Gastroesophageal sphincter (tissue), 4 donors: ENCODE measurements at regions not wholly inside any gene's neighbourhood (a gene's known extent, or its start where the extent isn't known, plus 50 kb on each side); places are given as distances from the start of the nearest gene placed in this dataset.

Source experiments
- ATAC-seq: fragments of 150-250 bp; one replicate; pipeline ENCODE4 v1.9.1; 2016; ENCODE audit warnings: mild to moderate bottlenecking, moderate library complexity
- H3K27ac ChIP-seq, 4 donors: fragments of 200-600 bp; sonication (generic) in 3 of 4; 1 replicate in 3 of 4; 2 replicates in 1 of 4; pipeline ENCODE4 v1.5.1; 2016 to 2019
- H3K27me3 ChIP-seq: fragments of 200-600 bp; sonication (generic); one replicate; pipeline ENCODE4 v1.5.1; 2019
- H3K36me3 ChIP-seq, 2 donors: fragments of 200-600 bp; sonication (generic); one replicate each; pipeline ENCODE4 v1.5.1; 2019; ENCODE audit warnings: control low read depth in 1 of 2
- H3K4me1 ChIP-seq, 3 donors: fragments of 200-600 bp; sonication (generic); 1 replicate in 2 of 3; 2 replicates in 1 of 3; pipeline ENCODE4 v1.5.1; 2016 to 2019; ENCODE audit warnings: control low read depth in 2 of 3
- H3K4me3 ChIP-seq, 2 donors: fragments of 200-600 bp; sonication (generic); one replicate each; pipeline ENCODE4 v1.5.1; 2019; ENCODE audit warnings: mild to moderate bottlenecking in 1 of 2, moderate library complexity in 1 of 2
- H3K9me3 ChIP-seq, 3 donors: fragments of 200-600 bp; sonication (generic); one replicate each; pipeline ENCODE4 v1.5.1; 2017 to 2019; ENCODE audit warnings: control low read depth in 2 of 3
- EP300 ChIP-seq: sonication (generic); formaldehyde crosslinking; IDR thresholded peaks from one replicate; pipeline ENCODE4 v1.6.1; 2017; ENCODE audit warnings: antibody characterized with exemption, mild to moderate bottlenecking
- POLR2A ChIP-seq, 2 donors: fragments of 450-650 bp; IDR thresholded peaks; one replicate each; pipeline ENCODE4 v1.6.1; 2017; ENCODE audit warnings: antibody characterized with exemption in 2 of 2, mild to moderate bottlenecking in 2 of 2, moderate library complexity in 1 of 2
- POLR2AphosphoS5 ChIP-seq: sonication (generic); formaldehyde crosslinking; IDR thresholded peaks from one replicate; pipeline ENCODE4 v1.6.1; 2017; ENCODE audit warnings: antibody characterized with exemption
- WGBS, 2 donors: methylation state at CpG; one replicate each; pipeline ENCODE4 v1.1.5; 2018; ENCODE audit warnings: low coverage in 1 of 2; 5-methylcytosine and 5-hydroxymethylcytosine counted together
- TF ChIP-seq, protein P1 (sequence below), 4 experiments: fragments of 200-600 bp in 2 of 4; fragments of 450-650 bp in 2 of 4; sonication (generic) in 1 of 4; IDR thresholded peaks; one replicate each; pipeline ENCODE4 v1.5.1; 2017 to 2019; ENCODE audit warnings: antibody characterized with exemption in 4 of 4, mild to moderate bottlenecking in 2 of 4, moderate library complexity in 2 of 4

DNA sequence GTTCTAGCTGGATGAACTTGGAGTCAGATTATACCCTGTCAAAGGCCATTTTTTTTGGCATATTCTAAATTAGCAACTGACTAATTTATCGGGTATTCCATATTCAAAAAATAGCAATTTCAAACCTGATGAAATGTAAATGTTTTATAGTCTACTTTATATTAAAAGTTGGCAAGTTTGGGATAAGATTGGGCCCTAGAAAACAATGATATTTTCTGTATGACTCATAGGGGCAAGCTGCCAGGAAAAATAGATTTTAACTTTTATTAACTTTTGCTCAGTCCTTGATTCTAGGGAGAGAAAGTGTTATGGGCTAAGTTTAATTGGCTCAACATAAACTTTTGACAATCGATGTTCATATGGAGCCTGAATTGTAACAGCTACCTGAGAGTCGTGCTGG is 576.9 kb upstream of the B3GALT2 start:
- Histone ChIP-seq H3K4me3 (no peak overlapping the region), H3K9me3 (no peaks in the 10 kb centered on the region), H3K27me3 (no peaks in the 10 kb centered on the region), H3K36me3 (no peaks in the 10 kb centered on the region), H3K4me1 (peaks cover 0 to 8% (median 0%) of the 10 kb centered on the region in 3 donors), H3K27ac (no peak overlapping the region)
- TF ChIP-seq, protein P1, sequence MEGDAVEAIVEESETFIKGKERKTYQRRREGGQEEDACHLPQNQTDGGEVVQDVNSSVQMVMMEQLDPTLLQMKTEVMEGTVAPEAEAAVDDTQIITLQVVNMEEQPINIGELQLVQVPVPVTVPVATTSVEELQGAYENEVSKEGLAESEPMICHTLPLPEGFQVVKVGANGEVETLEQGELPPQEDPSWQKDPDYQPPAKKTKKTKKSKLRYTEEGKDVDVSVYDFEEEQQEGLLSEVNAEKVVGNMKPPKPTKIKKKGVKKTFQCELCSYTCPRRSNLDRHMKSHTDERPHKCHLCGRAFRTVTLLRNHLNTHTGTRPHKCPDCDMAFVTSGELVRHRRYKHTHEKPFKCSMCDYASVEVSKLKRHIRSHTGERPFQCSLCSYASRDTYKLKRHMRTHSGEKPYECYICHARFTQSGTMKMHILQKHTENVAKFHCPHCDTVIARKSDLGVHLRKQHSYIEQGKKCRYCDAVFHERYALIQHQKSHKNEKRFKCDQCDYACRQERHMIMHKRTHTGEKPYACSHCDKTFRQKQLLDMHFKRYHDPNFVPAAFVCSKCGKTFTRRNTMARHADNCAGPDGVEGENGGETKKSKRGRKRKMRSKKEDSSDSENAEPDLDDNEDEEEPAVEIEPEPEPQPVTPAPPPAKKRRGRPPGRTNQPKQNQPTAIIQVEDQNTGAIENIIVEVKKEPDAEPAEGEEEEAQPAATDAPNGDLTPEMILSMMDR (IDR thresholded peaks at IDR 0.05) = no peak
- TF ChIP-seq EP300 (no peak), POLR2A (IDR thresholded peaks at IDR 0.05) (no peak), POLR2AphosphoS5 (no peak)
- WGBS, 2 donors = 35 to 70% methylated on average over 3 of the region's 3 CpGs
- no peak for ATAC-seq

DNA sequence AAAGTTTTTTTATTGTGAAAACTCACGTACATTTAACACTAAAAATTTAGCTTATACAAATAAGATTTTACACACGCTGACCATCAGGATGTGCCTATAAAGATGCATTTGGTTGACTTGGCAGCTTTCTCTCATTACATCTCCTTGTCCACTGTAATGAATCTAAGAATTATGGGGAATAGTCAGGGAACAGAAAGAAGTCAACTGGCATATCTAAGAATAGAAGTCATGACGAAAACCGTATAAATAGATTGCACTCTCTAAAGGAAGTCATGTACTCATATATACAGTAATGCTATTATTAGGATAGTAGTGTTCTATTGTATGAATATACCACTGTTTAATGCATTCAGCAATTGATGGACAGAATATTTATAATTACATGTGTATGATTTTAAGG is 575.8 kb upstream of the B3GALT2 start:
- WGBS, 2 donors = 56 to 65% methylated on average over 4 of the region's 4 CpGs
- ATAC-seq = no peak
- H3K4me3 ChIP-seq = no peak overlapping the region

DNA sequence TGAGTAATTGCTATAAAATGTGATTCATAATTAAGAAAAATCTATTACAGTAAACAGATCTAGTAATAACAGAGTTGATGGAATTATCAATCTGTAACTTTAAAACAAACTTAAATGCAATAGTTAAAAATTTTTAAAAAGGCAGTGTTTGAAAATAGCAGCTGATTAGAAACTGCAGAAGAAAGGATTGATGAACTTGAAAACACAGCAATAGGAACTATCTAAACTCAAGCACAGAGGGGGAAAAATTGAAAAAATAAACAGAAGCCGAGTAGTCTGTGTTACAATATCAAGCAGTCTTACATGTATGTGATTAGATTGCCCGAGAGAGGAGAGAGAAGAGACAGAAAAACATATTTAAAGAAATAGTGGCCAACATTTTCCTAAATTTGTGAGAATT is 569.0 kb upstream of the B3GALT2 start:
- no peaks in the 10 kb centered on the region for H3K9me3 ChIP-seq
- 76 to 90% methylated on average over 2 of the region's 2 CpGs for WGBS, 2 donors
- no peak for ATAC-seq
- TF ChIP-seq EP300 (no peak), POLR2AphosphoS5 (no peak), POLR2A (IDR thresholded peaks at IDR 0.05) (no peak)
- TF ChIP-seq, protein P1 (IDR thresholded peaks at IDR 0.05) = no peak
- no peaks in the 10 kb centered on the region for H3K27me3 ChIP-seq
- H3K4me1 ChIP-seq = no peaks in the 10 kb centered on the region
- H3K4me3 ChIP-seq = no peak overlapping the region
- H3K36me3 ChIP-seq = no peaks in the 10 kb centered on the region
- no peak overlapping the region for H3K27ac ChIP-seq

More for the DNA sequence above, 575.8 kb upstream of the B3GALT2 start:
- TF ChIP-seq POLR2AphosphoS5 = no peak
- TF ChIP-seq, protein P1 (IDR thresholded peaks at IDR 0.05) = no peak
- no peak for TF ChIP-seq EP300
- TF ChIP-seq POLR2A (IDR thresholded peaks at IDR 0.05) = no peak
- H3K36me3 ChIP-seq = no peaks in the 10 kb centered on the region
- H3K4me1 ChIP-seq = peaks cover 0 to 8% (median 0%) of the 10 kb centered on the region in 3 donors
- no peaks in the 10 kb centered on the region for H3K27me3 ChIP-seq
- no peaks in the 10 kb centered on the region for H3K9me3 ChIP-seq
- H3K27ac ChIP-seq = no peak overlapping the region

DNA sequence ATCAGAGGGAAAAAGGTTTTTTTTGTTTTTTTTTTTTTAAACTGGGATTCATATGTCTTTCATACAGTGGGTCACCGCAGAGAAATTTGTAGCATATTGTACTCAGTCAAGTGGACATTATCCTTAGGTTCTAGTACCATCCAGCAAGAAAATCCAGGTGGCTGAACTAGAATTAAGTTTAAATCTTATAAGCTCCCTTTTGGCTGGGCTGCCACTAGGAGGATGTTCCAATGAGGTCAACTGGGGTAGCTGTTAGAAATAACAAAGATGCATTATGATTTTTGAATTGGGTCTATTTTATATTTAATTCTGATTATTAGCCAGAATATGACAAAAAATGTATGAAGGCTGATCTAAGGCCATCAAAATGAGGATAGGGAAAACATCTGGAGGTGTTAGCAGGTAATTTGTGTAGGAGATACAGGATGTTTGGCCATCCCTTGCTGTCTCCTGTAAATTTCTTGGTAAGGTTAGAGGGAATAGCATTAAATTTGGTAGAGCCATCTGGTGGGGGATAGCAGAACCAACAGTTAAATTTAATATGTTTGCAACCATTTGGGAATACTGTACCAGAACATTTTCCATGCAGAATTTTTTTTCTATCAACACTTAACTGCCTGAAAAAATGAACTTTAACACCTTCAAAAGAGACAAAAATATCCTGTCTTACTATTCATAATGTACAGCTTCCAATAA is 568.5 kb upstream of the B3GALT2 start:
- no peaks in the 10 kb centered on the region for H3K4me1 ChIP-seq
- no peaks in the 10 kb centered on the region for H3K36me3 ChIP-seq
- H3K27me3 ChIP-seq = no peaks in the 10 kb centered on the region
- WGBS, 2 donors = 92 to 100% methylated on average over 1 of the region's 1 CpG
- no peak for ATAC-seq
- H3K27ac ChIP-seq = no peak overlapping the region
- TF ChIP-seq POLR2A (IDR thresholded peaks at IDR 0.05) = no peak
- no peak overlapping the region for H3K4me3 ChIP-seq
- H3K9me3 ChIP-seq = no peaks in the 10 kb centered on the region

DNA sequence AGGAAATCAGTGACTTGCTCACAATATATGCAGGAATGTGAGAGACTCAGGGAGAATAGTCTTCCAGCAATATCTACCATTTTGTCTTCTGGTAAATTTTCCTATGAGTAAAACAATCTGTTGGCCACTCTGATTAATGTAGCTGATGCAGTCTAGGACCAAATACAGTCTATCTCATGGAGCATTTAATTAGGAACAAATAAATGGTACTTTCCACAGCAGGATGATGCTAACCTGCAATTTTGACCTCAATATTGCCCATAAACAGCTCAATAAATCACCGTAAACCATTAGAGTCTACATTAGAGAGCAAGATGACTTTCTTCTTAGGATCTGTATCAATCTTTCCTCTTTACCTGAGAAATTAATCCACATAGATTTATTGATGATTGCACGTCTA is 567.7 kb upstream of the B3GALT2 start:
- no peaks in the 10 kb centered on the region for H3K27me3 ChIP-seq
- H3K4me3 ChIP-seq = no peak overlapping the region
- no peaks in the 10 kb centered on the region for H3K9me3 ChIP-seq
- no peak for ATAC-seq
- 98 to 100% methylated on average over 2 of the region's 2 CpGs for WGBS, 2 donors
- TF ChIP-seq, protein P1 (IDR thresholded peaks at IDR 0.05) = no peak
- TF ChIP-seq POLR2A (IDR thresholded peaks at IDR 0.05) (no peak), EP300 (no peak), POLR2AphosphoS5 (no peak)
- no peaks in the 10 kb centered on the region for H3K36me3 ChIP-seq
- H3K27ac ChIP-seq = no peak overlapping the region
- H3K4me1 ChIP-seq = no peaks in the 10 kb centered on the region
